Vagina (tissue), 2 donors: ENCODE measurements at regions not wholly inside any gene's neighbourhood (a gene's known extent, or its start where the extent isn't known, plus 50 kb on each side); places are given as distances from the start of the nearest gene placed in this dataset.

ENCODE experiments used
- POLR2A ChIP-seq, 2 donors: fragments of 450-650 bp; IDR thresholded peaks; one replicate each; pipeline ENCODE4 v1.6.1; 2017; ENCODE audit warnings: antibody characterized with exemption in 2 of 2, mild to moderate bottlenecking in 2 of 2, moderate library complexity in 2 of 2
- TF ChIP-seq, protein P1 (sequence below), 3 experiments: fragments of 450-650 bp in 2 of 3; fragments of 200-600 bp in 1 of 3; sonication (generic) in 1 of 3; IDR thresholded peaks; one replicate each; pipeline ENCODE4 v1.5.1; 2017 to 2019; ENCODE audit warnings: antibody characterized with exemption in 3 of 3, mild to moderate bottlenecking in 2 of 3, moderate library complexity in 2 of 3

- TF ChIP-seq, protein P1, sequence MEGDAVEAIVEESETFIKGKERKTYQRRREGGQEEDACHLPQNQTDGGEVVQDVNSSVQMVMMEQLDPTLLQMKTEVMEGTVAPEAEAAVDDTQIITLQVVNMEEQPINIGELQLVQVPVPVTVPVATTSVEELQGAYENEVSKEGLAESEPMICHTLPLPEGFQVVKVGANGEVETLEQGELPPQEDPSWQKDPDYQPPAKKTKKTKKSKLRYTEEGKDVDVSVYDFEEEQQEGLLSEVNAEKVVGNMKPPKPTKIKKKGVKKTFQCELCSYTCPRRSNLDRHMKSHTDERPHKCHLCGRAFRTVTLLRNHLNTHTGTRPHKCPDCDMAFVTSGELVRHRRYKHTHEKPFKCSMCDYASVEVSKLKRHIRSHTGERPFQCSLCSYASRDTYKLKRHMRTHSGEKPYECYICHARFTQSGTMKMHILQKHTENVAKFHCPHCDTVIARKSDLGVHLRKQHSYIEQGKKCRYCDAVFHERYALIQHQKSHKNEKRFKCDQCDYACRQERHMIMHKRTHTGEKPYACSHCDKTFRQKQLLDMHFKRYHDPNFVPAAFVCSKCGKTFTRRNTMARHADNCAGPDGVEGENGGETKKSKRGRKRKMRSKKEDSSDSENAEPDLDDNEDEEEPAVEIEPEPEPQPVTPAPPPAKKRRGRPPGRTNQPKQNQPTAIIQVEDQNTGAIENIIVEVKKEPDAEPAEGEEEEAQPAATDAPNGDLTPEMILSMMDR (IDR thresholded peaks at IDR 0.05): no peak
- TF ChIP-seq POLR2A (IDR thresholded peaks at IDR 0.05): no peak
Observed at GRCh38 chr1:69492286-69492685, 75.4 kb upstream of the LRRC7 start.
